OCI-LY7 (cell line): ENCODE measurements at regions not wholly inside any gene's neighbourhood (a gene's known extent, or its start where the extent isn't known, plus 50 kb on each side); places are given as distances from the start of the nearest gene placed in this dataset.

Experiments
- BruUV-seq: library from RNA; stranded (reverse); fragments of 400-500 nt; replicated peaks from 2 replicates; lab custom pipeline; 2021; lab: Mats Ljungman, UMichigan
- CTCF ChIA-PET: fragments of 300-600 bp; sonication (Branson Sonifier 250); formaldehyde crosslinking; loops from one replicate; lab custom pipeline; 2022; ENCODE audit warnings: antibody characterized with exemption; ENCODE audit not compliant: unreplicated experiment; lab: Charles Lee
- POLR2A ChIA-PET: fragments of 300-600 bp; sonication (Branson Sonifier 250); formaldehyde crosslinking; loops from one replicate; lab custom pipeline; 2022; ENCODE audit warnings: antibody characterized with exemption; lab: Charles Lee
- DNase-seq: peaks from one replicate; pipeline ENCODE4 v3.0.0-alpha.2; 2015; ENCODE audit warnings: low spot score
- H2AFZ ChIP-seq: fragments of 200-600 bp; sonication (generic), shearing (Covaris generic); 2 replicates; pipeline ENCODE4 v1.6.1; 2014; ENCODE audit warnings: mild to moderate bottlenecking, antibody characterized with exemption, low read length, moderate library complexity
- H3K27ac ChIP-seq: fragments of 200-600 bp; sonication (generic); 2 replicates; pipeline ENCODE4 v1.5.1; 2014; ENCODE audit warnings: mixed run types, low read depth, mild to moderate bottlenecking, moderate library complexity, low read length, inconsistent platforms; ENCODE audit not compliant: poor library complexity, severe bottlenecking
- H3K36me3 ChIP-seq: fragments of 200-600 bp; sonication (generic); 2 replicates; pipeline ENCODE4 v1.6.1; 2014; ENCODE audit warnings: mild to moderate bottlenecking, antibody characterized with exemption, low read length, moderate library complexity, mixed read lengths; ENCODE audit not compliant: insufficient read depth
- H3K4me1 ChIP-seq: fragments of 200-600 bp; sonication (generic); 2 replicates; pipeline ENCODE4 v1.5.1; 2014; ENCODE audit warnings: mild to moderate bottlenecking, low read length; ENCODE audit not compliant: insufficient read depth, poor library complexity, severe bottlenecking
- H3K4me2 ChIP-seq: fragments of 200-600 bp; sonication (generic); 2 replicates; pipeline ENCODE4 v1.6.1; 2014; ENCODE audit warnings: mild to moderate bottlenecking, low read length
- H3K4me3 ChIP-seq: fragments of 200-600 bp; sonication (generic); 2 replicates; pipeline ENCODE4 v1.5.1; 2014; ENCODE audit warnings: mild to moderate bottlenecking, low read depth, low read length; ENCODE audit not compliant: poor library complexity, severe bottlenecking
- H3K79me2 ChIP-seq: fragments of 200-600 bp; sonication (generic); 2 replicates; pipeline ENCODE4 v1.6.1; 2016; ENCODE audit warnings: low read depth, mild to moderate bottlenecking, low read length, moderate library complexity, mixed read lengths; ENCODE audit not compliant: insufficient read depth
- H3K9me2 ChIP-seq: fragments of 200-600 bp; sonication (generic); 2 replicates; pipeline ENCODE4 v1.6.1; 2016; ENCODE audit warnings: mild to moderate bottlenecking, low read length, mixed read lengths; ENCODE audit not compliant: insufficient read depth
- H3K9me3 ChIP-seq: fragments of 200-600 bp; sonication (generic); 2 replicates; pipeline ENCODE4 v1.6.1; 2014; ENCODE audit warnings: mild to moderate bottlenecking, mixed run types, low read length, mixed read lengths
- H4K20me1 ChIP-seq: fragments of 200-600 bp; sonication (generic); 2 replicates; pipeline ENCODE4 v1.6.1; 2014; ENCODE audit warnings: mild to moderate bottlenecking, antibody characterized with exemption, low read length, moderate library complexity, mixed read lengths; ENCODE audit not compliant: insufficient read depth
- EZH2phosphoT487 ChIP-seq: fragments of 200-600 bp; sonication (generic); IDR thresholded peaks from 2 replicates; pipeline ENCODE4 v1.6.1; 2018; ENCODE audit warnings: low read depth, borderline replicate concordance, mild to moderate bottlenecking, mixed run types, antibody characterized with exemption, low read length, moderate library complexity, mixed read lengths
- intact Hi-C: fragments of 100-400 bp; cut with micrococcal nuclease; formaldehyde crosslinking; loops from one replicate; pipeline ENCODE4 v1.10.0; 2022; ENCODE audit not compliant: unreplicated experiment
- TF ChIP-seq, protein P1 (sequence below): fragments of 200-600 bp; sonication (generic); conservative IDR thresholded peaks from 2 replicates; pipeline ENCODE4 v1.5.1; 2014; ENCODE audit warnings: mild to moderate bottlenecking, antibody characterized with exemption, low read length, moderate library complexity, mixed read lengths

DNA sequence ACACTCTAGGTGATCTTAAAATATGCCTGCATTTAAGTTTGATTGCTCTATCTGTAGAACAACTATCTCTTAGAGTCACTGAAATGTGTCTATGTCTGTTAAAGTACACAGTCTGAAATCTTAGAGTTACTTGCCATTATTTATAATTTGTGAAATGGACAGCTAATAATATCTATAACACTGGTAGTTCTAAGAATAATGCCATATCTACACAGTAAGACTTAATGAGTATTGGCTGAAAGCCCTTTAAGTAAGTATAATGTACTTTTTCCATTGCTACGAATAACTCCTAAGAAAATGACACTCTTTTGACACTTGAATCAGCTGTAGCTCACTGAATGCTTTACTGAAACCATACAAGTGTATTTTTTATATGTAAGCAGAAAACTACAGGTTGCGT, 567.4 kb upstream of the PCDH15 start:
- BruUV-seq, result no TSS peak
- ChIA-PET POLR2A (interaction anchor here (0.7 kb wide), 1 partner anchor 12 kb away, joined by 3 read pairs; no protein-coding TSS in a partner anchor), CTCF (no interaction called here)
- H3K4me1 ChIP-seq, result no peaks in the 10 kb centered on the region
- no peaks in the 10 kb centered on the region for H3K9me2 ChIP-seq
- H3K27ac ChIP-seq, result no peak overlapping the region
- intact Hi-C loops, result no loop called here
- no peaks in the 10 kb centered on the region for H3K9me3 ChIP-seq
- no peaks in the 10 kb centered on the region for H3K36me3 ChIP-seq
- no peaks in the 10 kb centered on the region for H4K20me1 ChIP-seq
- DNase-seq, result no peak
- no peak overlapping the region for H3K4me2 ChIP-seq
- no peak for TF ChIP-seq EZH2phosphoT487
- TF ChIP-seq, protein P1, sequence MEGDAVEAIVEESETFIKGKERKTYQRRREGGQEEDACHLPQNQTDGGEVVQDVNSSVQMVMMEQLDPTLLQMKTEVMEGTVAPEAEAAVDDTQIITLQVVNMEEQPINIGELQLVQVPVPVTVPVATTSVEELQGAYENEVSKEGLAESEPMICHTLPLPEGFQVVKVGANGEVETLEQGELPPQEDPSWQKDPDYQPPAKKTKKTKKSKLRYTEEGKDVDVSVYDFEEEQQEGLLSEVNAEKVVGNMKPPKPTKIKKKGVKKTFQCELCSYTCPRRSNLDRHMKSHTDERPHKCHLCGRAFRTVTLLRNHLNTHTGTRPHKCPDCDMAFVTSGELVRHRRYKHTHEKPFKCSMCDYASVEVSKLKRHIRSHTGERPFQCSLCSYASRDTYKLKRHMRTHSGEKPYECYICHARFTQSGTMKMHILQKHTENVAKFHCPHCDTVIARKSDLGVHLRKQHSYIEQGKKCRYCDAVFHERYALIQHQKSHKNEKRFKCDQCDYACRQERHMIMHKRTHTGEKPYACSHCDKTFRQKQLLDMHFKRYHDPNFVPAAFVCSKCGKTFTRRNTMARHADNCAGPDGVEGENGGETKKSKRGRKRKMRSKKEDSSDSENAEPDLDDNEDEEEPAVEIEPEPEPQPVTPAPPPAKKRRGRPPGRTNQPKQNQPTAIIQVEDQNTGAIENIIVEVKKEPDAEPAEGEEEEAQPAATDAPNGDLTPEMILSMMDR, result no peak
- H3K79me2 ChIP-seq, result no peaks in the 10 kb centered on the region
- H2AFZ ChIP-seq, result no peak overlapping the region
- no peak overlapping the region for H3K4me3 ChIP-seq

DNA sequence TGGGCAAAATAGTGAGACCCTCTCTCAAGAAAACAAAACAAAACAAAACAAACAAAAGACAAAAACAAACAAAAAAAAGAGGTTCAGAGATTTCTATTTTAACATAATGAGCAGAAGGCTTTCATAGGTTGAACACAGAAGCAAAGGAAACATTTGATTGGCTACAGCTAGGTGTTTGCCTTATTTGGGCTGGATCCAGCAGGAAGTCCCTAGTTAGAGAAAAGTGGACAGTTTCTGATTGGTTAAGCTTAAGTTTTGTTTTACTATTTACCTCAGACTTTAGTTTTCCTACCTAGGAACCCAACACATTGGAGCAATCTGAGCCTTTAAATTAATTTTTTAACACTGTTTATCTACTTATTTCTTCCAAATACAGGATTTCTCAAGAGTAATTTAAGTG, 566.5 kb upstream of the PCDH15 start:
- BruUV-seq, result no TSS peak
- POLR2A ChIA-PET, result no interaction called here
- TF ChIP-seq, protein P1, result no peak
- TF ChIP-seq EZH2phosphoT487, result no peak

DNA sequence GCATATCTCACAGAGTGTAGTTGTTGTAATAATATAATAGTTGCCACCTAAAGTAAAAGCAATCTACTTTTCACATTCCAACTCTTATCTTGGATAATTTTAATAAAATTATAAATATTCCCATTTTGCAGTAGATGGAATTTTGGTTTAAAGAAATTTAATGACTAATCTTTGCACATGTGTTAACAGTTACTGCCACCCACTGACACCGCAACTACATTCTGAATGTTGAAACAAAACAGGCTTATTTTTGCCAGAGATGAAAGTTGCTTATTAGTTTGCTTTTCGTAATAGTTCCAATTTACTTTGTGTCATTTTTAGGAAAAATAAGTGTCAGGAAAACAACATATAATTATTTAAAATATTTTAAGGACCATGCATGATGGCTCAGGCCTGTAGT, 557.5 kb upstream of the PCDH15 start:
- Histone ChIP-seq H3K36me3 (no peaks in the 10 kb centered on the region), H3K4me1 (no peaks in the 10 kb centered on the region), H3K4me3 (no peak overlapping the region), H3K4me2 (no peak overlapping the region), H3K79me2 (no peaks in the 10 kb centered on the region), H2AFZ (no peak overlapping the region), H3K27ac (no peak overlapping the region), H3K9me3 (no peaks in the 10 kb centered on the region), H4K20me1 (no peaks in the 10 kb centered on the region), H3K9me2 (no peaks in the 10 kb centered on the region)
- no peak for TF ChIP-seq EZH2phosphoT487
- TF ChIP-seq, protein P1, result no peak
- BruUV-seq, result no TSS peak
- POLR2A ChIA-PET, result no interaction called here
- no peak for DNase-seq
- CTCF ChIA-PET, result no interaction called here
- intact Hi-C loops, result no loop called here

More for the DNA sequence above, 566.5 kb upstream of the PCDH15 start:
- Histone ChIP-seq H3K4me2 (no peak overlapping the region), H3K9me3 (no peaks in the 10 kb centered on the region), H3K79me2 (no peaks in the 10 kb centered on the region), H3K9me2 (no peaks in the 10 kb centered on the region), H3K36me3 (no peaks in the 10 kb centered on the region), H4K20me1 (no peaks in the 10 kb centered on the region), H3K4me3 (no peak overlapping the region), H2AFZ (no peak overlapping the region), H3K27ac (no peak overlapping the region), H3K4me1 (no peaks in the 10 kb centered on the region)
- intact Hi-C loops, result no loop called here
- DNase-seq, result no peak
- CTCF ChIA-PET, result no interaction called here
